ENCODE measurements at regions not wholly inside any gene's neighbourhood (a gene's known extent, or its start where the extent isn't known, plus 50 kb on each side); places are given as distances from the start of the nearest gene placed in this dataset.

GRCh38 chr5:62980884-62981283, 402.3 kb downstream of the LRRC70 start (continued):
- TF ChIP-seq JUND (IDR thresholded peaks at IDR 0.05; ENCODE audit: low read length) = no peak

GRCh38 chr5:62979472-62979871, 400.9 kb downstream of the LRRC70 start:
- no peak overlapping the region for H2AK5ac ChIP-seq (ENCODE audit: low read depth, low read length)

More at GRCh38 chr5:62979472-62979871, 400.9 kb downstream of the LRRC70 start:
- H3K56ac ChIP-seq (replicated peaks; ENCODE audit: insufficient read length, low read depth, low read length) = no peak overlapping the region
- no peaks in the 10 kb centered on the region for H3K79me2 ChIP-seq (ENCODE audit: control insufficient read depth in 1 of 2, insufficient read depth in 2 of 2, low read length in 2 of 2)
- H3K23ac ChIP-seq (ENCODE audit: insufficient read length) = no peak overlapping the region
- no peaks in the 10 kb centered on the region for H3K27me3 ChIP-seq (replicated peaks in 1 of 4; ENCODE audit: control insufficient read depth in 3 of 4, extremely low read depth in 1 of 4, insufficient read depth in 3 of 4, low read length in 3 of 4)
- no peaks in the 10 kb centered on the region for H4K20me1 ChIP-seq (replicated peaks in 1 of 2; ENCODE audit: control insufficient read depth in 1 of 2, insufficient read depth in 2 of 2, low read length in 2 of 2)
- FAIRE-seq = no peak
- no peak overlapping the region for H3K4ac ChIP-seq (replicated peaks; ENCODE audit: insufficient read length, low read depth, low read length)
- H3K23me2 ChIP-seq (ENCODE audit: low read depth, low read length) = no peaks in the 10 kb centered on the region
- no peaks in the 10 kb centered on the region for H3K36me3 ChIP-seq (ENCODE audit: control insufficient read depth in 2 of 4, insufficient read depth in 4 of 4, low read length in 3 of 4)
- H3K4me1 ChIP-seq (replicated peaks in 1 of 4; ENCODE audit: control insufficient read depth in 3 of 4, insufficient read depth in 4 of 4, low read length in 3 of 4) = peaks cover 0 to 4% (median under 1%) of the 10 kb centered on the region in 4 experiments; a peak in 3 of 7 replicates
- H3K27ac ChIP-seq (ENCODE audit: low read depth, low read length) = no peak overlapping the region
- ChIA-PET POLR2A (ENCODE audit: partially characterized antibody) (no interaction called here), CTCF (ENCODE audit: partially characterized antibody) (no interaction called here)
- H3K14ac ChIP-seq (ENCODE audit: insufficient read length) = no peak overlapping the region
- H3K4me2 ChIP-seq (ENCODE audit: insufficient read depth in 1 of 2, low read depth in 2 of 2, low read length in 2 of 2) = no peak overlapping the region
- H4K91ac ChIP-seq (replicated peaks; ENCODE audit: insufficient read length, low read length) = no peak overlapping the region
- H3K79me1 ChIP-seq (ENCODE audit: low read depth, low read length) = no peaks in the 10 kb centered on the region
- WGBS, 2 experiments (ENCODE audit: extremely low coverage in 1 of 2, insufficient coverage in 1 of 2, insufficient read length in 1 of 2, insufficient replicate concordance in 2 of 2, low coverage in 1 of 2, low lambda C conversion rate in 2 of 2, missing lambda C conversion rate in 1 of 2) = 96% methylated on average over 5 of the region's 5 CpGs; no CpG with 5 or more reads in 1 of the 2 experiments
- H2BK120ac ChIP-seq (replicated peaks; ENCODE audit: low read depth, low read length) = no peak overlapping the region
- no peak overlapping the region for H2BK12ac ChIP-seq (ENCODE audit: low read depth, low read length)
- no peak overlapping the region for H3K4me3 ChIP-seq (ENCODE audit: extremely low read depth in 1 of 4, insufficient read depth in 2 of 4, low read depth in 3 of 4, low read length in 4 of 4)
- TF ChIP-seq SIRT6 (IDR thresholded peaks at IDR 0.05; ENCODE audit: low read length) = no peak
- peak; percentile 23; the same call in 1 of the 2 replicates for TF ChIP-seq MAFK (IDR thresholded peaks at IDR 0.05; ENCODE audit: low read depth, low read length)
- TF ChIP-seq BRCA1 (IDR thresholded peaks at IDR 0.05; ENCODE audit: low read depth, low read length) = no peak
- TF ChIP-seq HDAC2 (IDR thresholded peaks at IDR 0.05; ENCODE audit: borderline replicate concordance in 1 of 2, low read depth in 2 of 2, low read length in 2 of 2) = no peak
- TF ChIP-seq MAX (IDR thresholded peaks at IDR 0.05) = no peak
- no peak for TF ChIP-seq SRF (IDR thresholded peaks at IDR 0.05; ENCODE audit: low read depth, low read length)
- no peak overlapping the region for H3K9ac ChIP-seq (replicated peaks in 1 of 4; ENCODE audit: extremely low read depth in 1 of 4, low read depth in 3 of 4, low read length in 3 of 4)
- no peak overlapping the region for H4K5ac ChIP-seq (ENCODE audit: insufficient read length, low read depth, low read length)
- no peaks in the 10 kb centered on the region for H3K9me3 ChIP-seq (ENCODE audit: insufficient read depth in 2 of 2, low read depth in 1 of 2, low read length in 1 of 2)
- no peak overlapping the region for H2BK15ac ChIP-seq (ENCODE audit: low read length)
- no peak overlapping the region for H4K8ac ChIP-seq (ENCODE audit: extremely low read depth, insufficient read depth, low read length)
- no peak overlapping the region for H2BK20ac ChIP-seq (ENCODE audit: low read length)
- H2BK5ac ChIP-seq (ENCODE audit: low read depth, low read length) = no peak overlapping the region
- H3K18ac ChIP-seq (ENCODE audit: extremely low read depth, low read length) = no peak overlapping the region
- DNase-seq (ENCODE audit: low read depth in 1 of 2, low spot score in 2 of 2) = no peak
- no peak overlapping the region for H2AFZ ChIP-seq (ENCODE audit: low read length)

Measured in H1 (cell line).